GM10248 (cell line): ENCODE measurements at regions not wholly inside any gene's neighbourhood (a gene's known extent, or its start where the extent isn't known, plus 50 kb on each side); places are given as distances from the start of the nearest gene placed in this dataset.
"Not testable (repeated sequence)": the region's sequence is repeated elsewhere in the genome, so short reads cannot be mapped to it uniquely, and the experiment has no call there.

Experiments
- CTCF ChIA-PET: fragments of 300-600 bp; sonication (Branson Sonifier 250); formaldehyde crosslinking; extraction: SDS; loops from one replicate; lab custom pipeline; 2021; ENCODE audit warnings: antibody characterized with exemption; lab: Yijun Ruan, JAX
- POLR2A ChIA-PET: fragments of 350-650 bp; sonication (Branson Sonifier 250); formaldehyde crosslinking; extraction: SDS; loops from one replicate; lab custom pipeline; 2020; ENCODE audit warnings: antibody characterized with exemption; lab: Yijun Ruan, JAX
- DNase-seq: peaks from one replicate; pipeline ENCODE4 v3.0.0; 2012; ENCODE audit errors: extremely low spot score
- CTCF ChIP-seq: IDR thresholded peaks from 2 replicates; pipeline ENCODE4 v1.5.1; 2012; ENCODE audit warnings: mild to moderate bottlenecking, low read depth; ENCODE audit errors: extremely low read depth, missing control alignments, control extremely low read depth

DNA sequence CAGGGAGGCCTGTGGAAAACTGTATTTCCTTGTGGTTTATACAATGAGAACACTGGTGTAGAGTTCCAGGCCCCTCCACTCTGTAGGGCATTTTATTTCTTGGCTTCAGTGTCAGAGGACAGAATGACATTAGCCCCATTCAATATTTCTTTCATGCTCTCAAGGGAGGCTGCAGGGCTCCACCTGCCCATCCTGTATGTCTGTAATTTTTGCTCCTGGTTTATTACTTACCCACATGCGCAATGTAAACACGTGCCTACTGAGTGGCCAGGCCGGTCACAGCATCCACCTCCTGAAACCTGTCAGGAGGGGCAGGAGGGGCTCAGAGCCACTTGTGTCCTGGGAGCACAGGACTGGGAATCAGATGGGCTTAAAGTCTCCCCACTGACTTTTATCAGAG is 82.4 kb downstream of the GADD45G start:
- CTCF ChIA-PET = interaction anchor here (1.0 to 2.0 kb wide), 2 partner anchors 11 to 14 kb away, joined by 3 to 4 read pairs; no protein-coding TSS in a partner anchor
- no peak for TF ChIP-seq CTCF
- no peak for DNase-seq
- POLR2A ChIA-PET = no interaction called here

DNA sequence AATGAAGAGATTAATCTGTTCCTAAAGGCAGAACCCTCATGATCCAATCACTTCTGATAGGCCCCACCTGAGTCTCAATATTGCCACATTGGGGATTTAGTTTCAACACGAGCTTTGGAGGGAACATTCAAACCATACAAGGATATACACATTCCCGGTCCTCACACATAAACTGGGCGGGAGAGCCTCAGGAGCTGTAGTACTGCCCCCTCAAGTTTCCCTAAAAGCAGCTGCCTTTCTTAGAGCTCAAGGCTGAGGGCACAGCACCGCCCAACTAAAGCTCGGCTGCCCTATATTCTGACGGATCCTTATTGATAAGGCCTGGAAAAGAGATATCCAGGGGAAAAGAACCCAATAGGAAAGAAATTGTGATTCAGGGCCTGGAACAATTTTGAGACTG is 83.0 kb downstream of the GADD45G start:
- ChIA-PET CTCF (no interaction called here), POLR2A (no interaction called here)
- TF ChIP-seq CTCF = no peak
- no peak for DNase-seq

- DNase-seq, CTCF ChIA-PET, POLR2A ChIA-PET: not testable (repeated sequence)
Measured at GRCh38 chr9:89689321-89689720, 84.5 kb downstream of the GADD45G start.

- TF ChIP-seq CTCF = no peak
- peak; percentile 63 for DNase-seq
- CTCF ChIA-PET = interaction anchor here (1.7 to 1.8 kb wide), 2 partner anchors 9 to 12 kb away, joined by 5 to 6 read pairs; no protein-coding TSS in a partner anchor
- POLR2A ChIA-PET = interaction anchor here (0.7 to 1.0 kb wide), 2 partner anchors 14 to 90 kb away, joined by 4 to 6 read pairs; no protein-coding TSS in a partner anchor
Measured at GRCh38 chr9:89690334-89690912, 85.6 kb downstream of the GADD45G start.

- DNase-seq = no peak
- no peak for TF ChIP-seq CTCF
- POLR2A ChIA-PET = no interaction called here
- CTCF ChIA-PET = interaction anchor here (0.8 to 0.9 kb wide), 3 partner anchors 67 to 97 kb away, joined by 3 read pairs; no protein-coding TSS in a partner anchor
Measured at GRCh38 chr9:89695441-89695891, 90.7 kb downstream of the GADD45G start.

- DNase-seq, POLR2A ChIA-PET: not testable (repeated sequence)
- CTCF ChIA-PET = interaction anchor here (0.8 to 0.9 kb wide), 2 partner anchors 68 to 69 kb away, joined by 3 read pairs; no protein-coding TSS in a partner anchor
Measured at GRCh38 chr9:89695979-89696378, 91.2 kb downstream of the GADD45G start.

DNA sequence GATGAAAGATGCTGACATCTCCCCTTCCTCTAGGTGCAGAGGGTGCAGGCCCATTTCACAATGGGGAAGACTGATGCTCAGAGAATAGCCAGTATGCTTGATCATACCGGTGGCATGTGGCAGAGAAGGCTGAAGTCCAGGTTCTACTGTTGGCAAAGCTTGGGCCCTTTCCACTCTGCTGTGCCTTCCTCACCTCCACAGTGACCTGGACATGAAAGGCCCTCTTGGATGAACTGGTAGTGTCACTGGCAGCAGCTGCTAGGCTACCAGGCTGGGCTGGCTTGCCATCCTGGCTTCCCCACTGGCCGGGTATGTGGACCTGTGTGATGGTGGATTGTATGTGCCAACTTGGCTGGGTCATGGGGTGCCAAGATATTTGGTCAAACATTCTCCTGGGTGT is 92.0 kb downstream of the GADD45G start:
- ChIA-PET CTCF (no interaction called here), POLR2A (no interaction called here)
- DNase-seq = no peak
- TF ChIP-seq CTCF = no peak
